ENCODE measurements at regions not wholly inside any gene's neighbourhood (a gene's known extent, or its start where the extent isn't known, plus 50 kb on each side); places are given as distances from the start of the nearest gene placed in this dataset.
"Not testable (repeated sequence)": the region's sequence is repeated elsewhere in the genome, so short reads cannot be mapped to it uniquely, and the experiment has no call there.

DNA sequence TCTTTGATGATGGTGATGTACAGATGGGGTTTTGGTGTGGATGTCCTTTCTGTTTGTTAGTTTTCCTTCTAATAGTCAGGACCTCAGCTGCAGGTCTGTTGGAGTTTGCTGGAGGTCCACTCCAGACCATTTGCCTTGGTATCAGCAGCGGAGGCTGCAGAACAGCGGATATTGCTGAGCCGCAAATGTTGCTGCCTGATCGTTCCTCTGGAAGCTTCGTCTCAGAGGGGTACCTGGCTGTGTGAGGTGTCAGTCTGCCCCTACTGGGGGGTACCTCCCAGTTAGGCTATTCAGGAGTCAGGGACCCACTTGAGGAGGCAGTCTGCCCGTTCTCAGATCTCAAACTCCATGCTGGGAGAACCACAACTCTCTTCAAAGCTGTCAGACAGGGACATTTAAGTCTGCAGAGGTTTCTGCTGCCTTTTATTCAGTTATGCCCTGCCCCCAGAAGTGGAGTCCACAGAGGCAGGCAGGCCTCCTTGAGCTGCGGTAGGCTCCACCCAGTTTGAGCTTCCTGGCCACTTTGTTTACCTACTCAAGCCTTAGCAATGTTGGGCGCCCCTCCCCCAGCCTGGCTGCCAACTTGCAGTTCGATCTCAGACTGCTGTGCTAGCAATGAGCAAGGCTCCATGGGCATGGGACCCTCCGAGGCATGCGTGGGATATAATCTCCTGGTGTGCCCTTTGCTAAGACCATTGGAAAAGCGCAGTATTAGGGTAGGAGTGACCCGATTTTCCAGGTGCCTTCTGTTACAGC lies 264.5 kb downstream of the MATN1 start:
- H3K27me3 ChIP-seq (ENCODE audit: control insufficient read depth, insufficient read depth, low read length), result not testable (repeated sequence)

DNA sequence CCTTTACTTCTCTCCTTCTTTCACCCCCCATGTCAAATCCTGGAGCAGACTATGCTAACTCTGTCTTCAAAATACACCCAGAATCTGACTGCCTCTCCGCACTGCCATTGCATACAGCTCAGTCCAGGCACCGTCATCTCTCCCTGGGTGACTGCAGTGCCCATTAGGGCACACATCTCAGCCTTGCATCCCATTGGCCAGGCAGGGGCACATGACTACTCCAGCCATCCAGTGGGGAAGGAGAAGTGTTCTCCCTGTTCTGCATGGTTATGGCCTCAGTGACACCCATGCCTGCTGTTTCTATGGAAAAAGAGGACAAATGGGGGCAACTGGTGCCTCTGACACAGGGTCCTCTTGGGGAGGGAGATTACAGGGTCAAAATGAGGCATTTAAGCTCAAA lies 270.5 kb downstream of the MATN1 start:
- no peak overlapping the region for H3K9ac ChIP-seq (ENCODE audit: low read length)
- no peak overlapping the region for H3K27ac ChIP-seq (ENCODE audit: low read depth, low read length)
- H3K36me3 ChIP-seq (ENCODE audit: control insufficient read depth, insufficient read depth, low read length), result no peaks in the 10 kb centered on the region
- no peaks in the 10 kb centered on the region for H3K4me1 ChIP-seq (ENCODE audit: control insufficient read depth, insufficient read depth, low read length)
- H3K4me3 ChIP-seq (ENCODE audit: low read length), result no peak overlapping the region
- H3K27me3 ChIP-seq (ENCODE audit: control insufficient read depth, insufficient read depth, low read length), result no peaks in the 10 kb centered on the region

More for the DNA sequence above, 264.5 kb downstream of the MATN1 start:
- not testable (repeated sequence) for H3K4me3 ChIP-seq (ENCODE audit: low read length); H3K4me1 ChIP-seq (ENCODE audit: control insufficient read depth, insufficient read depth, low read length); H3K36me3 ChIP-seq (ENCODE audit: control insufficient read depth, insufficient read depth, low read length); H3K9ac ChIP-seq (ENCODE audit: low read length); H3K27ac ChIP-seq (ENCODE audit: low read depth, low read length)

DNA sequence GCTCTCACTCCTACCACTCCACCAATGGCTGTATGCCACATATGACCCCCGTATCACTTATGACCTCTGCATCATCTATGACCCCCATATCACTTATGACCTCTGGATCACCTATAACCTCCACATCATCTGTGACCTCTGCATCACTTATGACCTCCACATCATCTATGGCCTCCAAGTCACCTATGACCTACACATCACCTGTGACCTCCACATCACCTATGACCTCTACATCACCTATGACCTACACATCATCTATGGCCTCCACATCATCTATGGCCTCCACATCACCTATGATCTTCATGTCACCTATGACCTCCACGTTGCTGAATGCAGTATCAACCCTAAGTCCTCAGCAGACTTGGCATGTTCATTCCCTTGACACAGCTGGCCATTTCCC lies 271.2 kb downstream of the MATN1 start:
- no peaks in the 10 kb centered on the region for H3K4me1 ChIP-seq (ENCODE audit: control insufficient read depth, insufficient read depth, low read length)
- H3K27ac ChIP-seq (ENCODE audit: low read depth, low read length), result no peak overlapping the region
- H3K9ac ChIP-seq (ENCODE audit: low read length), result no peak overlapping the region
- no peaks in the 10 kb centered on the region for H3K36me3 ChIP-seq (ENCODE audit: control insufficient read depth, insufficient read depth, low read length)
- no peaks in the 10 kb centered on the region for H3K27me3 ChIP-seq (ENCODE audit: control insufficient read depth, insufficient read depth, low read length)
- H3K4me3 ChIP-seq (ENCODE audit: low read length), result no peak overlapping the region

DNA sequence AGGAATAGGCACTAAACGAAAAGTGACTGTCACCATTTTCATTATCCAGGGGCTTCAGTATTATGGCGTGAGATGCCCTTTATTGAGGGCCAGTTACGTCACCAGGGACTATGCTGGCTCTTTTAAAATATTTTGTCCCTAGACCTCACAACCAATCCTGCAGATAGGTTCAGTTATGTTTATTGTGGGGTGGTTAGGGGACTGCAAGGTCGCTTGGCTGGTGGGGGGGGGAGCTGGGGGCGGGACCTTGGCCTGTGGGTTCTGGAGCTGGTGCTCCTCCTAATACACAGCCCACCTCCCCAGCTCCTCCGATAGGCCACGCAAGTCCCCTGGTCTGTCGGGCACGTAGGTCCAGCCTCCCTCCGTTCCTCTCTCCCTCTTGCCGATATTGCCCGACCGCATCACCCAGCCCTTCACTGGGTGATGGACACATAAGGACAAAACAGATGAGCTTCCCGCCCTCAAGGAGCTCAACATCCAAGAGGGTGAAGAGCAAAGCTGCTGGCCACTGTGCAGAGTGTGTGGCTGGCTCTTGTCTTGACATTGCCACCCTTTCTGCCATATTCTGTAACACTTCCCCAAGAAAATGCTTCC lies 271.8 kb downstream of the MATN1 start:
- no peak overlapping the region for H3K4me3 ChIP-seq (ENCODE audit: low read length)

DNA sequence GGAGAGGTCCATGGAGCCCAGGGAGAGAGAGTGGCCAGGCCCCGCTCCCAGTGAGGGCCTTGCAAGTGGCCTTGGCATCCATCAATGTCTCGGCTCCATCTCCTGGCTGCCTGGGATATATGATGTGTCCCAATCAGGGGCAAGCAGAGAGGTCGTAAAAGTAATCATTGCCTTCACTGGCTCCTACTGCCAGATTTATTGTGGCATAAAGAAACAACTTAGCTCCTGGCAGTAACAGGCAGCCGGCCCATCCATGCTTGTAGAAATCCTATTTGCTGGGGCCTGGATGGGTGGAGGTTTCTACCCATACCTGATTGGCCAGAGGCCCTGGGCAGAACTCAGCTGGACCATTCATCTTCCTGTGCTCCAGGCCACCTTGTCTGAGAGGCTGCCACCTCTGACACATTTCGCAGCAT lies 272.6 kb downstream of the MATN1 start:
- H3K4me3 ChIP-seq (ENCODE audit: low read length), result no peak overlapping the region
- no peak overlapping the region for H3K9ac ChIP-seq (ENCODE audit: low read length)
- no peaks in the 10 kb centered on the region for H3K36me3 ChIP-seq (ENCODE audit: control insufficient read depth, insufficient read depth, low read length)

More for the DNA sequence above, 271.8 kb downstream of the MATN1 start:
- H3K27ac ChIP-seq (ENCODE audit: low read depth, low read length), result no peak overlapping the region
- H3K9ac ChIP-seq (ENCODE audit: low read length), result no peak overlapping the region
- no peaks in the 10 kb centered on the region for H3K4me1 ChIP-seq (ENCODE audit: control insufficient read depth, insufficient read depth, low read length)
- no peaks in the 10 kb centered on the region for H3K27me3 ChIP-seq (ENCODE audit: control insufficient read depth, insufficient read depth, low read length)
- H3K36me3 ChIP-seq (ENCODE audit: control insufficient read depth, insufficient read depth, low read length), result no peaks in the 10 kb centered on the region

DNA sequence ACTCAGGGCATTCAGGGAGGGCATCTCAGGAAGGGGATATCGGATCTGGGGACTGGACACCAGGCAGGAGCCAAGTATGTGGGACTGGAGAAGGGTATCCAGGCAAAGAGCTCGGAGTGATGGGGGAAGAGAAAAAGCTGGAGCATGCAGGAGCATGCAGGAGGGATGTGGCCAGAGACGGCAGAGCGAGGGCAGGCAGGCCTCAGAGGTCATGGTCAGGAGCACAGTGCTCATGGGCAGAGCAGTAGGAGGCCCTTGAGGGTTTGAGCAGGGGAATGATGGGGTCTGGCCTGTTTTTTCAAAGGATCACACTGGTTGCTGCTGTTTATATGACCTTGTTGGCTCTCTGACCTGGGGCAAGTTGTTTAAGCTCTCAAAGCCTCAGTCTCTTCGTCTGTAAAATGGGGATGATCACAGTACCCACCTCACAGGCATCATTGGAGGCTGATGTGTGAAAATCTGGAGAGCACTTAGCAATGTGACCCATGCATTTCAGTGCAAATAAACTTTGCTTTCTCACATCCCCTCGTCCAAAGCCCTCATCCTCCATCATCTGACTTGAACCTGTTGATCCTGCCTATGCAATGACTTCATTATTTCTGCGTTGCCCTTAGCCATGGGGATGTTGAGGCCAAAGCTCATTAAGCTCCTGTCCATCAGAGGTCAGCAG lies 273.1 kb downstream of the MATN1 start:
- no peaks in the 10 kb centered on the region for H3K4me1 ChIP-seq (ENCODE audit: control insufficient read depth, insufficient read depth, low read length)
- H3K9ac ChIP-seq (ENCODE audit: low read length), result no peak overlapping the region
- H3K27ac ChIP-seq (ENCODE audit: low read depth, low read length), result no peak overlapping the region
- H3K27me3 ChIP-seq (ENCODE audit: control insufficient read depth, insufficient read depth, low read length), result no peaks in the 10 kb centered on the region
- no peak overlapping the region for H3K4me3 ChIP-seq (ENCODE audit: low read length)
- no peaks in the 10 kb centered on the region for H3K36me3 ChIP-seq (ENCODE audit: control insufficient read depth, insufficient read depth, low read length)

More for the DNA sequence above, 272.6 kb downstream of the MATN1 start:
- H3K27ac ChIP-seq (ENCODE audit: low read depth, low read length), result no peak overlapping the region
- no peaks in the 10 kb centered on the region for H3K27me3 ChIP-seq (ENCODE audit: control insufficient read depth, insufficient read depth, low read length)
- no peaks in the 10 kb centered on the region for H3K4me1 ChIP-seq (ENCODE audit: control insufficient read depth, insufficient read depth, low read length)

DNA sequence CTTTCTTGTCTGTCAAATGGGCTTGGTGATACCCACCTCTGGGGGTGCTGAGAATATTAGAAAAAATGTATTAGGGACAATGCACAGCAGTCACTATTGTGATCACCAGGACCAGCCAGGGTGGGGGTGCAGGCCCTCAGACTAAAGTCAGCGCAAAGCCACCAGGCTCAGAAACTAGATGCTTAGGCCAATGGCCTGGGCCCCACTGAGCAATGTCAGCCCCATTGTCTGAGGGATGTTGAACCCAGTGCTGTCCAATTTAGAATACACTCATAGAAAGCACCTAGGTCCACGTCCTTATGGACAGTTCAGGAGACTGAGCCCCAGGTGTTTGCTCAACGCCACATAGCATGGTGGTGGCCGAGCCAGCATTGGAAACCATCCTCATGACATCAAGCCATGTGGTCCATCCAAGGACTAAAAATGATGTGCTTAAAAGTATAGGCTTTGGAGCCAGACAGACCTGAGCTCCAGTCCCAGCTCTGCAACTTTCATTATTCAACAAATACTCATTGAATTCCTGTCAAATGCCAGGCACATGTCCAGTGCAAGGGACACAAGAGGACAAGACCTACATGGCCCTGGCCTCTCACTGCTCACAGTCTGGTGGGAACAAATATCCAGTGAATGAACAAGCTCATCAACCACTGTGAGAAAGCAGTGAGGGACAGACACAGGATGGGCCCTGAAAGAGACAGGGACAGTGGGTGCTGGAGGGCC lies 273.8 kb downstream of the MATN1 start:
- Histone ChIP-seq H3K27ac (ENCODE audit: low read depth, low read length) (no peak overlapping the region), H3K4me1 (ENCODE audit: control insufficient read depth, insufficient read depth, low read length) (no peaks in the 10 kb centered on the region), H3K4me3 (ENCODE audit: low read length) (no peak overlapping the region), H3K27me3 (ENCODE audit: control insufficient read depth, insufficient read depth, low read length) (no peaks in the 10 kb centered on the region), H3K9ac (ENCODE audit: low read length) (no peak overlapping the region), H3K36me3 (ENCODE audit: control insufficient read depth, insufficient read depth, low read length) (no peaks in the 10 kb centered on the region)

DNA sequence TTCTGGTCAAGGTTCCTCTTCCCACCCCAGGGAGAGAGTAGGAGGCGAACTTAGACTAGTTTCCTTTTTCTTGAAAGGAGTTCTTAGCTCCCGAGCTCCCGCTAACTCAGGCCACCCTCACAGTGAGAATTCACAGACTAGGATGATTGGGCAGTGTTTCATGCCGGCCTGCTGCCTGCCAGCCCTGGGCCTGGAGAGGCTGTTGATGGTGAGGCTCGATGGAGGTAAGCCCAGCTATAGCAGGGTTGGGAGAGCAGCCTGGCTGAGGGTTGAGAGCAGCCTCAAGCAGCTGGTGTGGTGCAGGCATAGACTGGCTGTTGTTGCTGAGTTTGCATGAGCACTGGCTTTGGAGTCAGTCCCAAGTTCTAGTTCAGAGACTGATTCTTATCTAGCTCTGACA lies 274.4 kb downstream of the MATN1 start:
- H3K9ac ChIP-seq (ENCODE audit: low read length), result no peak overlapping the region
- H3K27ac ChIP-seq (ENCODE audit: low read depth, low read length), result no peak overlapping the region
- H3K4me3 ChIP-seq (ENCODE audit: low read length), result no peak overlapping the region
- no peaks in the 10 kb centered on the region for H3K36me3 ChIP-seq (ENCODE audit: control insufficient read depth, insufficient read depth, low read length)
- H3K27me3 ChIP-seq (ENCODE audit: control insufficient read depth, insufficient read depth, low read length), result no peaks in the 10 kb centered on the region
- no peaks in the 10 kb centered on the region for H3K4me1 ChIP-seq (ENCODE audit: control insufficient read depth, insufficient read depth, low read length)

DNA sequence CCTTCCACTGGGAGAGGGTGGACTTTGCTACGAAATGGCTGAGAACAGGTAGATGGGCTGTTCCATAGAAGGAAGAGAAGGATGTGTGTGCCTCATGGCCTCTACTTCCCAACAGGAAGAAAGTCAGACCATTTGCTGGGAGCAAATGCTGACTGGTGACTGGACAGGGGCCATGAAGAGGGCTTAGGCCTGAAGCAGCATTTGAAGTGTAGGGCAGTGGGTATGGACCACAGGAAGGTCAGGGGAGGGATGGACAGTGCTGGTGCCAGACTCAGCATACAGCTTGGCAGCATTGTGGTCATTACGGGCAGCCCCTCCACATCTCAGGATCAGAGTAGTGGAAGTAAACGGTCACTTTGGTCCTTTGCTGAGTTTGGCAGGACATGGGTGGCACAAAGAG lies 275.7 kb downstream of the MATN1 start:
- no peak overlapping the region for H3K27ac ChIP-seq (ENCODE audit: low read depth, low read length)
- H3K9ac ChIP-seq (ENCODE audit: low read length), result no peak overlapping the region
- no peaks in the 10 kb centered on the region for H3K4me1 ChIP-seq (ENCODE audit: control insufficient read depth, insufficient read depth, low read length)
- no peak overlapping the region for H3K4me3 ChIP-seq (ENCODE audit: low read length)
- H3K27me3 ChIP-seq (ENCODE audit: control insufficient read depth, insufficient read depth, low read length), result no peaks in the 10 kb centered on the region
- H3K36me3 ChIP-seq (ENCODE audit: control insufficient read depth, insufficient read depth, low read length), result no peaks in the 10 kb centered on the region

DNA sequence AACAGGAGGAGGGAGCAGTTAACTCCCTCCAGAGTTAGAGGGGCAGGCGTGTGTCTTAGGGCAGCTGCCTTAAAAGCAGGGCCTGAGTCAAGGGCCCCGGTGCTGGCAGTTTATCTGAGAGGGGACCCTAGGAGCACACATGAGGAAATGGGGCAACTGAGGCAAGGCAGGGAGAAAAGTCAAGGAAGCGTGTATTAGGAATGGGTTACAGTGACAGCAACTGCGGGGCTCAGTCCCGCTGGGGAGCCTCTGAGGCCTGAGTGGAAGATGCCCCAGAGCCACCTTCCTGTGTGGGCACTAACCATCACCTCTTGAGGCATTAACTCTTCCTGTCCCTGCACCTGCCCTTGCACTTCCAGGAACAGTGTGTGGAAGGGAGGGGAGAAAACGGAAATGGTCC lies 276.3 kb downstream of the MATN1 start:
- Histone ChIP-seq H3K4me3 (ENCODE audit: low read length) (no peak overlapping the region), H3K27me3 (ENCODE audit: control insufficient read depth, insufficient read depth, low read length) (no peaks in the 10 kb centered on the region), H3K4me1 (ENCODE audit: control insufficient read depth, insufficient read depth, low read length) (no peaks in the 10 kb centered on the region)

DNA sequence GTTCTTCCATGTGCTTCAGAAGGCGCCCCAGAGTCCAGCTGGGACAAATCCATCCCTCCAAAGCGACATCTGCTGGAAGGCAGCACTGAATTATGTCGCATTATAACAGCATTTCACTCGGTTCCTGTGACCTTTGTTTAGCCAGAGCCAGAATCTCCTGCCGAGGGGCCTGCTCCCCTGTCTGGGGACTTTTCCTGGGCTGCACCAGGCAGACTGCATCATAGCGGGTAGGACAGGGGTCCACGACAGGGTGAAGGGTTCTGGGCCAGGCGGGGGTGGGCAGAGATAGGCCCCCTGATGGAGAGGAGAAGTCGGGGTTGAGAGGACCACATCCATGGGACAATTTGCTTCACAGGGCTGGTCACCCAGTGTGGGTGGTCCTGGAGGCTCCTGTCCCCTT lies 276.9 kb downstream of the MATN1 start:
- H3K4me3 ChIP-seq (ENCODE audit: low read length), result no peak overlapping the region
- no peak overlapping the region for H3K27ac ChIP-seq (ENCODE audit: low read depth, low read length)
- no peak overlapping the region for H3K9ac ChIP-seq (ENCODE audit: low read length)
- no peaks in the 10 kb centered on the region for H3K4me1 ChIP-seq (ENCODE audit: control insufficient read depth, insufficient read depth, low read length)
- no peaks in the 10 kb centered on the region for H3K27me3 ChIP-seq (ENCODE audit: control insufficient read depth, insufficient read depth, low read length)
- H3K36me3 ChIP-seq (ENCODE audit: control insufficient read depth, insufficient read depth, low read length), result no peaks in the 10 kb centered on the region

More for the DNA sequence above, 276.3 kb downstream of the MATN1 start:
- Histone ChIP-seq H3K27ac (ENCODE audit: low read depth, low read length) (no peak overlapping the region), H3K36me3 (ENCODE audit: control insufficient read depth, insufficient read depth, low read length) (no peaks in the 10 kb centered on the region), H3K9ac (ENCODE audit: low read length) (no peak overlapping the region)

DNA sequence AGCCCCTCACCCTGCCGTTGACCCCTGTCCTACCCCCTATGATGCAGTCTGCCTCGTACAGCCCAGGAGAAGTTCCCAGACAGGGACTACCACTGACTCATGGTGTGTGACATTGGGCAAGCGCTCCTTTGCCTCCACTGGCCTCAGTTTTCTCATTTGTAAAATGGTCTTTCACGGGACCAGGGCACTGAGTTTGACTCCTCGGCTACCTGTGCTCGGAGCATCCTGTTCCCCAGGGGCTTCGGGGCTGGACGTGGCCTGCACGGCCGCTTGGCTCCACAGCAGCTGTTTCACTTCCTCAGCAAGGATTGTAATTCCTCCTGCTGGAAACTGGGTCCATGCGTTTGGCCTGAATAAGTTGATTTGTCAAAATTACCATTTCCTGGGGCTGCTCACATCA lies 277.3 kb downstream of the MATN1 start:
- H3K27me3 ChIP-seq (ENCODE audit: control insufficient read depth, insufficient read depth, low read length), result no peaks in the 10 kb centered on the region
- no peak overlapping the region for H3K27ac ChIP-seq (ENCODE audit: low read depth, low read length)
- H3K4me1 ChIP-seq (ENCODE audit: control insufficient read depth, insufficient read depth, low read length), result no peaks in the 10 kb centered on the region
- H3K36me3 ChIP-seq (ENCODE audit: control insufficient read depth, insufficient read depth, low read length), result no peaks in the 10 kb centered on the region
- no peak overlapping the region for H3K9ac ChIP-seq (ENCODE audit: low read length)
- H3K4me3 ChIP-seq (ENCODE audit: low read length), result no peak overlapping the region
